CD14-positive monocyte (primary cell): ENCODE measurements at regions not wholly inside any gene's neighbourhood (a gene's known extent, or its start where the extent isn't known, plus 50 kb on each side); places are given as distances from the start of the nearest gene placed in this dataset.

Source experiments
- DNase-seq, 3 donors: peaks; one replicate each; pipeline ENCODE4 v3.0.0-alpha.2; 2011 to 2022
- H2AFZ ChIP-seq: 2 replicates; pipeline ENCODE4 v1.6.0; 2012; ENCODE audit warnings: mild to moderate bottlenecking, low read depth, low read length, inconsistent platforms; ENCODE audit not compliant: insufficient read depth, poor library complexity, severe bottlenecking
- H3K27ac ChIP-seq, 2 donors: 1 replicate in 1 of 2; 2 replicates in 1 of 2; pipeline ENCODE4 v1.5.1; 2012 to 2013; ENCODE audit warnings: low read length in 2 of 2, control low read depth in 1 of 2, inconsistent platforms in 1 of 2, low read depth in 1 of 2, mild to moderate bottlenecking in 1 of 2
- H3K27me3 ChIP-seq, 2 donors: one replicate each; pipeline versions ENCODE4 v1.6.0 to v1.6.1; 2011 to 2013; ENCODE audit warnings: low read length in 2 of 2; ENCODE audit not compliant: control insufficient read depth in 2 of 2, insufficient read depth in 2 of 2
- H3K36me3 ChIP-seq, 2 donors: replicated peaks in 1 of 2; 1 replicate in 1 of 2; 2 replicates in 1 of 2; pipeline versions ENCODE4 v1.5.1 to v1.6.1; 2012 to 2013; ENCODE audit warnings: low read length in 2 of 2, control low read depth in 1 of 2, inconsistent platforms in 1 of 2, mild to moderate bottlenecking in 1 of 2; ENCODE audit not compliant: insufficient read depth in 2 of 2, control insufficient read depth in 1 of 2
- H3K4me1 ChIP-seq, 2 donors: 1 replicate in 1 of 2; 2 replicates in 1 of 2; pipeline versions ENCODE4 v1.5.1 to v1.6.1; 2012 to 2013; ENCODE audit warnings: low read length in 2 of 2, control low read depth in 1 of 2, inconsistent platforms in 1 of 2, mild to moderate bottlenecking in 1 of 2, moderate library complexity in 1 of 2; ENCODE audit not compliant: insufficient read depth in 2 of 2, control insufficient read depth in 1 of 2
- H3K4me2 ChIP-seq: replicated peaks from 2 replicates; pipeline ENCODE3; 2012; ENCODE audit warnings: low read length, moderate library complexity, mild to moderate bottlenecking; ENCODE audit not compliant: poor library complexity, severe bottlenecking; ENCODE audit errors: extremely low read depth
- H3K4me3 ChIP-seq, 3 experiments: fragments of 200-600 bp in 1 of 3; sonication (generic) in 1 of 3; replicated peaks in 1 of 3; 1 replicate in 2 of 3; 2 replicates in 1 of 3; pipeline ENCODE4 v1.5.1; 2011 to 2013; ENCODE audit warnings: low read length in 3 of 3, mild to moderate bottlenecking in 3 of 3, control low read depth in 2 of 3, low read depth in 2 of 3, inconsistent platforms in 1 of 3, moderate library complexity in 1 of 3
- H3K79me2 ChIP-seq: 2 replicates; pipeline ENCODE4 v1.6.0; 2012; ENCODE audit warnings: mild to moderate bottlenecking, control low read depth, inconsistent platforms, low read length, moderate library complexity; ENCODE audit not compliant: insufficient read depth
- H3K9ac ChIP-seq: 2 replicates; pipeline ENCODE4 v1.6.0; 2017; ENCODE audit warnings: low read length, mild to moderate bottlenecking; ENCODE audit not compliant: insufficient read depth, poor library complexity, severe bottlenecking
- H3K9me3 ChIP-seq, 2 donors: replicated peaks in 1 of 2; 1 replicate in 1 of 2; 2 replicates in 1 of 2; pipeline versions ENCODE4 v1.5.1 to v1.6.1; 2012 to 2013; ENCODE audit warnings: low read length in 2 of 2, control low read depth in 1 of 2; ENCODE audit not compliant: control insufficient read depth in 1 of 2, insufficient read depth in 1 of 2
- H4K20me1 ChIP-seq: 2 replicates; pipeline ENCODE4 v1.6.0; 2012; ENCODE audit warnings: mild to moderate bottlenecking, low read length, control low read depth, moderate library complexity; ENCODE audit not compliant: insufficient read depth
- H3K27ac Mint-ChIP-seq, 7 donors: one replicate each; pipeline ENCODE4 v1.8.0; 2020; ENCODE audit warnings: mild to moderate bottlenecking in 7 of 7, mixed read lengths in 7 of 7, moderate library complexity in 6 of 7, inconsistent platforms in 2 of 7
- H3K27me3 Mint-ChIP-seq, 3 donors: one replicate each; pipeline ENCODE4 v1.8.0; 2021 to 2022; ENCODE audit warnings: low read depth in 3 of 3, mild to moderate bottlenecking in 3 of 3, mixed read lengths in 3 of 3, moderate library complexity in 3 of 3, inconsistent platforms in 1 of 3
- H3K36me3 Mint-ChIP-seq, 2 donors: one replicate each; pipeline ENCODE4 v1.8.0; 2020; ENCODE audit warnings: mixed read lengths in 2 of 2, inconsistent platforms in 1 of 2, mild to moderate bottlenecking in 1 of 2
- H3K4me1 Mint-ChIP-seq: one replicate; pipeline ENCODE4 v1.8.0; 2020; ENCODE audit warnings: mild to moderate bottlenecking, mixed read lengths
- H3K4me3 Mint-ChIP-seq, 2 donors: one replicate each; pipeline ENCODE4 v1.8.0; 2020; ENCODE audit warnings: mild to moderate bottlenecking in 2 of 2, mixed read lengths in 2 of 2, moderate library complexity in 1 of 2
- H3K9me3 Mint-ChIP-seq, 7 donors: one replicate each; pipeline ENCODE4 v1.8.0; 2020 to 2022; ENCODE audit warnings: mixed read lengths in 7 of 7, mild to moderate bottlenecking in 6 of 7, moderate library complexity in 6 of 7, inconsistent platforms in 2 of 7
- WGBS: methylation state at CpG from one replicate; pipeline ENCODE4 v1.1.5; 2013; ENCODE audit warnings: missing lambda C conversion rate; ENCODE audit not compliant: insufficient coverage; 5-methylcytosine and 5-hydroxymethylcytosine counted together
- intact Hi-C, 2 donors: fragments of 100-400 bp; cut with micrococcal nuclease; formaldehyde crosslinking; loops; one replicate each; pipeline versions ENCODE4 v1.15.0 to v1.15.1; 2023
- TF ChIP-seq, protein P1 (sequence below): fragments of 200-600 bp; IDR thresholded peaks from one replicate; pipeline ENCODE4 v1.8.0; 2022; ENCODE audit warnings: antibody characterized with exemption, mild to moderate bottlenecking

DNA sequence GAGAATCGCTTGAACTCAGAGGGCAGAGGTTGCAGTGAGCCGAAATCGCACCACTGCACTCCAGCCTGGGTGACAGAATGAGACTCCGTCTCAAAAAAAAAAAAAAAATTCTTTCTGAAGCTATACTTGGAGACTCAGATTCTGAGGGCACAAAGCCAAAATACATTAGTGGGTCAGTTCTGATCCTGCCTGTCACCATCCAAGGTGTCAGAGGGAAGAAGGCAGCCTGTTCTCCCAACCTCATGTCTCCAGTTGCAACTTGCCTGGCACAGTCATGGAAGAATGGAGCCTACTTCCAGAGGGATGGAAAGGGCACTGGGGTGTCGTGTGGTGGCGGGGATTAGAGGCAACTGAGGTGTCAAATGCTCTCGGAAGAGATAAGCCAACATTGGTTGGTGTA is 104.8 kb upstream of the GATA6 start:
- TF ChIP-seq, protein P1, sequence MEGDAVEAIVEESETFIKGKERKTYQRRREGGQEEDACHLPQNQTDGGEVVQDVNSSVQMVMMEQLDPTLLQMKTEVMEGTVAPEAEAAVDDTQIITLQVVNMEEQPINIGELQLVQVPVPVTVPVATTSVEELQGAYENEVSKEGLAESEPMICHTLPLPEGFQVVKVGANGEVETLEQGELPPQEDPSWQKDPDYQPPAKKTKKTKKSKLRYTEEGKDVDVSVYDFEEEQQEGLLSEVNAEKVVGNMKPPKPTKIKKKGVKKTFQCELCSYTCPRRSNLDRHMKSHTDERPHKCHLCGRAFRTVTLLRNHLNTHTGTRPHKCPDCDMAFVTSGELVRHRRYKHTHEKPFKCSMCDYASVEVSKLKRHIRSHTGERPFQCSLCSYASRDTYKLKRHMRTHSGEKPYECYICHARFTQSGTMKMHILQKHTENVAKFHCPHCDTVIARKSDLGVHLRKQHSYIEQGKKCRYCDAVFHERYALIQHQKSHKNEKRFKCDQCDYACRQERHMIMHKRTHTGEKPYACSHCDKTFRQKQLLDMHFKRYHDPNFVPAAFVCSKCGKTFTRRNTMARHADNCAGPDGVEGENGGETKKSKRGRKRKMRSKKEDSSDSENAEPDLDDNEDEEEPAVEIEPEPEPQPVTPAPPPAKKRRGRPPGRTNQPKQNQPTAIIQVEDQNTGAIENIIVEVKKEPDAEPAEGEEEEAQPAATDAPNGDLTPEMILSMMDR: no peak
- H3K27me3 ChIP-seq: no peaks in the 10 kb centered on the region
- no peak overlapping the region for H2AFZ ChIP-seq
- Mint-ChIP-seq H3K27me3 (peaks cover 0 to 5% (median 1%) of the 10 kb centered on the region in 3 donors), H3K9me3 (peaks cover 2 to 23% (median 10%) of the 10 kb centered on the region in 7 donors), H3K4me3 (no peak overlapping the region), H3K36me3 (no peaks in the 10 kb centered on the region), H3K4me1 (no peaks in the 10 kb centered on the region), H3K27ac (no peak overlapping the region)
- H3K4me1 ChIP-seq: no peaks in the 10 kb centered on the region
- DNase-seq: no peak
- H3K79me2 ChIP-seq: no peaks in the 10 kb centered on the region
- H3K9me3 ChIP-seq: peaks cover 8 to 15% of the 10 kb centered on the region in 2 donors
- WGBS: 67% methylated on average over 4 of the region's 7 CpGs
- no peaks in the 10 kb centered on the region for H3K36me3 ChIP-seq
- no peak overlapping the region for H3K27ac ChIP-seq
- H4K20me1 ChIP-seq: no peaks in the 10 kb centered on the region
- intact Hi-C loops: no loop called here
- no peak overlapping the region for H3K4me2 ChIP-seq
- H3K9ac ChIP-seq: no peak overlapping the region
- no peak overlapping the region for H3K4me3 ChIP-seq

- Histone ChIP-seq H3K27me3 (no peaks in the 10 kb centered on the region), H4K20me1 (no peaks in the 10 kb centered on the region), H2AFZ (no peak overlapping the region), H3K27ac (no peak overlapping the region), H3K4me3 (no peak overlapping the region), H3K4me2 (no peak overlapping the region), H3K79me2 (no peaks in the 10 kb centered on the region), H3K9ac (no peak overlapping the region), H3K4me1 (no peaks in the 10 kb centered on the region), H3K9me3 (peaks cover 14 to 21% of the 10 kb centered on the region in 2 donors), H3K36me3 (no peaks in the 10 kb centered on the region)
- no peak for DNase-seq
- peaks cover 2 to 25% (median 12%) of the 10 kb centered on the region in 7 donors for H3K9me3 Mint-ChIP-seq
- intact Hi-C loops: no loop called here
- H3K4me1 Mint-ChIP-seq: no peaks in the 10 kb centered on the region
- 100% methylated on average over 1 of the region's 5 CpGs for WGBS
- peaks cover 0 to 5% (median 1%) of the 10 kb centered on the region in 3 donors for H3K27me3 Mint-ChIP-seq
- TF ChIP-seq, protein P1: no peak
- no peaks in the 10 kb centered on the region for H3K36me3 Mint-ChIP-seq
- no peak overlapping the region for H3K4me3 Mint-ChIP-seq
- no peak overlapping the region for H3K27ac Mint-ChIP-seq
Measured at GRCh38 chr18:22065311-22065710, 104.1 kb upstream of the GATA6 start.
